ENCODE measurements at regions not wholly inside any gene's neighbourhood (a gene's known extent, or its start where the extent isn't known, plus 50 kb on each side); places are given as distances from the start of the nearest gene placed in this dataset.
"Not testable (repeated sequence)": the region's sequence is repeated elsewhere in the genome, so short reads cannot be mapped to it uniquely, and the experiment has no call there.

GRCh38 chr6:109252261-109253041 is 129.8 kb downstream of the CD164 start:
- peak; percentile 38 for DNase-seq

DNA sequence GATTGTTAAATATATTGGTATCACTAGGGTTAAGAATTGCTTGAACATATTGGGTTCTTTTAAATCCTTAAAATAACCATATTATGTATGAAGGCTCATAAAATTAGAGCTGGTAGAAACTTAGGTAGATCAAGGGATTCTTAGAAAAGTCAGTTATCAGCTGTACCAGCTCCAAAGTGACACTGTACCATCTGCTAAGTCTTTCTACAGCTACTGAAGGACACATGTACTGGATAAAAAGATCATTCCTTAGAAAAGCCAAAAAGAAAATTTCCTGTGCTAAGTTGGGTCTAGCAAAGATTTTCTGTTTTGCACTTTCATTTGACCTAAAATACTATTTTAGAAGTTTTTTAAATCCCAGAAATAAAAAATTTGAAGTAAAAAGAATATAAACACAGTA is 130.4 kb downstream of the CD164 start:
- DNase-seq, result no peak

GRCh38 chr6:109250544-109251156 is 131.6 kb downstream of the CD164 start:
- DNase-seq, result not testable (repeated sequence)

DNA sequence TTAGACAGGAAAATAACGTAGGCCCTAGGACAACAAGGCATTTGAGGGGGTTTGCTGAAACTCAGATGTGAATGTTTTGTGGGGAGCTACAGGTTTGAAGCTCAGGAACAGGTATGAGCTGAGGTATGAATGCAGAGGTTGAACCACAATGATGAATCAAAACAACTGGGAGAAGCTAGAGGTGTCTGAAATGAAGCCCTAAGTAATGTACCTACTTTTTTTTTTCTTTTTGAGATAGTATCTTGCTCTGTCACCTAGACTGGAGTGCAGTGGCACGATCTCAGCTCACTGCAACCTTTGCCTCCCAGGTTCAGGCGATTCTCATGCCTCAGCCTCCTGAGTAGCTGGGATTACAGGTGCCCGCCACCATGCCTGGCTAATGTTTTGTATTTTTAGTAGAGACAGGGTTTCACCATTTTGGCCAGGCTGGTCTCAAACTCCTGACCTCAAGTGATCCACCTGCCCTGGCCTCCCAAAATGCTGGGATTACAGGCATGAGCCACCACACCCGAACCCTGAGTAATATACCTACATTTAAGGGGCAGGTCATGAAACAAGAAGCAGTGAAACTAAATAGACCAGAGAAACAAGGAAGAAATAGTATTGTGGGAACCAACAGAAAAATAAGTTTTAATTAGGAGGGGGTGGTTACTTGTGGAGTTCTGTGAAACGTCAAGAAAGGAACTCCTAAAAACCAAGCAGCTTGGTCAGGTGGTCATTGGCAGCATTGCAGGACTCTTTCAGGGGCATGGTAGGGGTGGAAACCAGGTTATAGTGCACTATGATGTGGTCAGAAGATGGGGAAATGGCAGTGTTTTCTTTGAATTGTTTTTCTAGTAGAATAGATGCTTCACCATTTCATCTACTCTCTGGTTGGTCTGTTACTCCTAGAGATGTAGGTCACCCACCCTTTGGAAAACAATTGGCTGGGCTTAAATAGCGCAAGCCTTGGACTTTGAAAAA is 138.1 kb downstream of the CD164 start:
- no peak for DNase-seq

DNA sequence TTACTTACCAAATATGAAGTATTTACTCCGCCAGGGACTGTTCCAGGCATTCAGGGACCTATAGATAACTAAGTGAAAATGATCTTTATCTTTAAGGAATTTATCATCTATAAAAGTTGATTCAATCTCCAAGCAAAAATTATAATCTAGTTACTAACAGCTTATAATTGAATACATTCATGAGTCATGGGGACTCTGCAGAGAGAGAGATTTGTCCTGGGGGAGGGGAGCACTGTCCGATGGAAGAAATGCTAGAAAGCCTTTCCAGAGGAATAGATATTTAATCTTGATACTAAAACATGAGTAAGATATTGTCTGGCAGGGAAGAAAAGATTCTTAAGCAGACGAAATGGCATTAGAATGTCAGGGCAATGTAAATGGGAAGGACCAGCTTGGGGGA is 139.3 kb downstream of the CD164 start:
- DNase-seq, result no peak

DNA sequence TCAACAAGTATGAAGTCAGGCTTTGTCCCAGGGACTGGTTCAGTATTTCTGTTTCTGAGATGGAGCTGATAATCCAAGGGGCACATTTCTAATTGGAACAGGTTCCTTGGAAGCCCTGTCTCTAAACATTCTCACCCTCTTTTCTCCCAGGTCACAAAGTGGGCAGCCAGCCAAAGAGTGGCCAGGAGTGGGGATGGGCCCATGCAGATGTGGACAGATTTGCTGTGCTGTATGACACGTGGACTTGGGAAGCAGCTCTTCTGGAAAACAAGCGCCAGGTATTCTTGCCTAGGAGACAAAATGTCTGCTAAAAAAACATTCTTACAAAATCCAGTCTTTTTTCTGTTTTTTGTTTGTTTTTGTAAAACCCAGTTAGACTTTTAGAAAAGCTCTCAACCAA is 140.2 kb downstream of the CD164 start:
- no peak for DNase-seq

GRCh38 chr6:109241199-109241598 is 141.1 kb downstream of the CD164 start:
- DNase-seq, result no peak

GRCh38 chr6:109240370-109241084 is 141.7 kb downstream of the CD164 start:
- no peak for DNase-seq

DNA sequence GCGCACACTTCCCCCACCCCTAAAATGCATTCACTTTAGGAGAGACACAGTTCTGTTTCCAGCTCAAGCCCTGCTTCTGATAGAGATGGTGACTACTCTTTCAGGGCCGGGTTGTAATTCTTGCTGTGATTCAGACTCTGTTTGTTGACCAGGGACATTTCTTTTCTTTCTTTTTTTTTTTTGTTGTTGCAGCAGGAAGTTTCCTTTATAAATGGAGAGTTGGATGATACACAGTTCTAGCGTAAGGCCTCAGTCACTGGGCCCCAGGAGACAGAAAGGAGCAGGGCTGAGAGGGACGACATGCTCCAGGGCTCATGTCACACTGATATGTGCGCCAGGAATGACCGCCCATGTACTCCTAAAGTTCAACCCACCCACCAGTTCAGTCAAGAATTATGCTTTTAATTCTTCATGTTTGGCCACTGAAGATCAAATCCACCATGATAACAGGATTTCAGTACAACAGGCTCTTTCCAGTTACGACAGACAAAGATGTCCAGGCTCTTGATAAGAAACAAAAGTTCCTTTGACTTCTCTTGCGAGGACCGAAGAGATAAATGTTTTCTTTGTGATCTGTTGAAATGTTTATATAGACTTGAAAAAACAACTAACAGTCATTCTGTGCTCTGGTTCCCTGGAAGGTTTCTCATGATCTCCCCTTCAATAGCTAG is 142.5 kb downstream of the CD164 start:
- DNase-seq, result no peak

DNA sequence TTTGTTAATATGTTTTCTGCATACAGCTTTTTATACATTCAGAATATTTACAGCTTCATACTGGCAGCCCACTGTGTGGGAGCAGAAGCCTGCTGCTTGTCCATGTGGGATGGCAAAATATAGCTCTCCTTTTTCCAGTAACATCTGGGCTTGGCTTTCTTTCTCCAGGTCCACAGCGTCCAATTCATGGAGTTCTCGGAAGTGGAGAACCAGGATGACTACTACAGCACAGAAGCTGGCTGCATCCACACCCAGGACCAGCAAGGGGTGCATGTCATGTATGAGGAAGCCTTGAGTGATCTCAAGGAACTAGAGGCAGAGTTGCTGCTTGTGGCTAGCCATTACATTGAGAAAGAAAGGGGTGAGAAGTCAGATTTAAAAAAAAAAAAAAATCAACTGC is 143.1 kb downstream of the CD164 start:
- no peak for DNase-seq

DNA sequence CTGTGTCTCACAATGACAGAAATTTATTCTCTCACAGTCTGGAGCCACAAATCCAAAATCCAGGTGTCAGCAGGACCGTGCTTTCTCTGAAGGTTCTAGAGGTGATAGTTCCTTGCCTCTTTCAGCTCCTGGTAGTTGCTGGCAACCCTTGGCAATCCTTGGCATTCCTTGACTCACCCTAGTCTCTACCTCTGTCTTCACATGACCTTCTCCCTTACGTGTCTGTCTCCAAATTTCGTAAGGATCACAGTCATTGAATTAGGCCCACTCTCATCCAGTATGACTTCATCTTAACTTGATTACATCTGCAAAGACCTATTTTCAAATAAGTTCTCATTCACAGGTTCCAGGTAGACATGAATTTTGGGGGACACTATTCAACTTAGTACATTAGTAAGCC is 143.1 kb downstream of the CEP57L1 start:
- no peak for DNase-seq

DNA sequence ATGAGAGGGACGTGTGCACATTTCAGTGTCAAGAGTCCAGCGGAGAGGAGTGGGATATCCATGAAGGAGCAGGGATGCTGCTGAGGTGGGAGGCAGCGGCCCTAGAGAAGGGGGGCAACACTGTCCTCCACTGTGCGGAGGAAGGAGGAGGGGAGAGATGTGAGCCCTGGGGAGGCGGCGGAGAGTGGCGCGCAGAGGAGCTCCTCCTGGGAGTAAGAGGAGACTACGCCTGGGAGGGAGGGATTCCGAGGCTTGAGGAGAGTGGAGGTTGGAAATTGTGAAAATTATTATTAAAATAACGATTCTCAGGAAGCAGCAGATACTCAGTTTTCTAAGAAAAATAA is 142.7 kb downstream of the CEP57L1 start:
- no peak for DNase-seq

- DNase-seq, result no peak
Observed at GRCh38 chr6:109237077-109237985, 142.0 kb downstream of the CEP57L1 start.

DNA sequence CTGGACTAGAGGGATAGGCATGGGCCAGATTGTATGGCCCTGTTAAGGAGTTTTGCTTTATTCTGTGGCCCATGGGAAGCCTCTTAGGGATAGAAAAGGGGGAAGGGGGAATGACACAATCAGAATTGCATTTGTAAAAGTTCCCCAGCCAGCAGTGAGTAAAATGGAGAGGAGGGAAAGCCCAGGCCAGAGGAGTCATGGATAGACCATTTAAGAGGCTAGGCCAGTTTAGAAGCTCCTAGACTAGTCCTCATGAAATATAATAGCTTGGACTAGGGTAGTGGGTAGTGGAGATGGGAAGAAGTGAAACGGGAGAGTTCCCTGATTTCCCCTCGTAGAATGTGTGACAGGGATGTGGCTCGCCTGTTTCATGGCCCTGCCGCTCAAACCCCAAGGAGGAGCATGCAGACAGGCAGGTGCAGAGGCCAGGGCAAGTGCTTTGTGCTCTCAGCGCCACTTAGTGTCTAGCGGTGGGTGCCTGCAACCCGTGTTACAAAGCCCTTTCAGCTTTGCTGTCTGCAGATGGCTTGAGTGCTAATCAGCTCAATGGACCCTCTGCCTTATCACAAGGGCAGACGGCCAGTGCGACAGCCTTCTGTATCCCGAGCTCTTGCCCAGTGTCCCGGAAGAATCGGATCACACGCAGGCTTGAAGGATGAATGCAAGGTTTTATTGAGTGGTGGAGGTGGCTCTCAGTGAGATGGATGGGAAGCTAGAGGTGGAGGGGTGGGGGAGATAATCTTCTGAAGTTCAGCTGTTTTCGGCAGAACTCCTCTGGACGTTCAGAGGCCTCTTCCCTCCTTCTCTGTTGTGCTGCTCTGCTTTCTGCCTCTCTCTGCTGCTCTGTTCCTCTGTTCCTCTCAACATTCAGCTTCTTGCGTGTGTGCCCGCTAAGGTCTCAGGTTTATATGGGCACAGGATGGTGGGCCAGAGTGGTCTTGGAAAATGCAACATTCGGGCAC is 141.1 kb downstream of the CEP57L1 start:
- peak; percentile 87 for DNase-seq

- DNase-seq, result no peak
Observed at GRCh38 chr6:109235481-109236038, 140.3 kb downstream of the CEP57L1 start.

- no peak for DNase-seq
Observed at GRCh38 chr6:109230453-109230852, 135.1 kb downstream of the CEP57L1 start.

GRCh38 chr6:109229536-109229935 is 134.2 kb downstream of the CEP57L1 start:
- DNase-seq, result no peak

GRCh38 chr6:109227646-109228045 is 132.3 kb downstream of the CEP57L1 start:
- DNase-seq, result no peak

- no peak for DNase-seq
Observed at GRCh38 chr6:109226353-109226752, 131.0 kb downstream of the CEP57L1 start.

GRCh38 chr6:109225946-109226345 is 130.6 kb downstream of the CEP57L1 start:
- no peak for DNase-seq
